ENCODE measurements at regions not wholly inside any gene's neighbourhood (a gene's known extent, or its start where the extent isn't known, plus 50 kb on each side); places are given as distances from the start of the nearest gene placed in this dataset.

GRCh38 chr16:72727565-72727964 is 320.4 kb downstream of the ZFHX3 start (continued):
- no peak for TF ChIP-seq KDM2B (CRISPR knock-in tag; IDR thresholded peaks at IDR 0.05)
- TF ChIP-seq ZNF280B (CRISPR knock-in tag; IDR thresholded peaks at IDR 0.05) = no peak
- TF ChIP-seq SMC3 (conservative IDR thresholded peaks at IDR 0.05; ENCODE audit: insufficient read depth, low read depth, low read length) = no peak

GRCh38 chr16:72725643-72726042 is 322.3 kb downstream of the ZFHX3 start:
- intact Hi-C loops (cut with micrococcal nuclease) = no loop called here
- BruUV-seq (replicated peaks) = no TSS peak
- WGBS (ENCODE audit: insufficient coverage, low coverage, missing lambda C conversion rate) = 4% methylated on average over 2 of the region's 2 CpGs
- Histone ChIP-seq H3K79me2 (ENCODE audit: control insufficient read depth, insufficient read depth, low read length) (no peaks in the 10 kb centered on the region), H4K20me1 (replicated peaks; ENCODE audit: control insufficient read depth, insufficient read depth, low read length) (no peaks in the 10 kb centered on the region), H3K4me2 (ENCODE audit: insufficient read depth, low read length) (no peak overlapping the region), H2AFZ (ENCODE audit: low read depth, low read length) (no peak overlapping the region), H3K4me1 (replicated peaks in 1 of 2; ENCODE audit: control insufficient read depth in 2 of 2, insufficient read depth in 2 of 2, low read length in 2 of 2) (peaks cover 0 to 2% of the 10 kb centered on the region in 2 experiments; a peak in 1 of 5 replicates), H3K9me3 (replicated peaks; ENCODE audit: control insufficient read depth, insufficient read depth, low read depth, low read length) (no peaks in the 10 kb centered on the region), H3K9ac (ENCODE audit: insufficient read depth in 1 of 2, low read depth in 2 of 2, low read length in 2 of 2) (no peak overlapping the region), H3K4me3 (no peak overlapping the region), H3K9me1 (ENCODE audit: control insufficient read depth, insufficient read depth, low read length) (no peaks in the 10 kb centered on the region), H3K27ac (ENCODE audit: extremely low read depth, low read depth, low read length) (no peak overlapping the region), H3K36me3 (ENCODE audit: control insufficient read depth, insufficient read depth, low read length) (no peaks in the 10 kb centered on the region), H3K27me3 (ENCODE audit: control insufficient read depth in 2 of 2, insufficient read depth in 2 of 2, low read length in 2 of 2) (no peaks in the 10 kb centered on the region)
- DNase-seq (ENCODE audit: extremely low read depth in 1 of 4, low spot score in 3 of 4) (no peak), FAIRE-seq (no peak), ATAC-seq (no peak)
- CTCF ChIA-PET (ENCODE audit: low intra/inter-chr PET ratio) = no interaction called here
- TF ChIP-seq DEAF1 (CRISPR knock-in tag; IDR thresholded peaks at IDR 0.05) (no peak), HMG20B (CRISPR knock-in tag; IDR thresholded peaks at IDR 0.05) (no peak), MAX (CRISPR knock-in tag; IDR thresholded peaks at IDR 0.05) (no peak), FOXK2 (conservative IDR thresholded peaks at IDR 0.05 in 1 of 2, IDR thresholded peaks at IDR 0.05 in 1 of 2; ENCODE audit: low read depth in 2 of 2) (no peak), HMGXB4 (CRISPR knock-in tag; IDR thresholded peaks at IDR 0.05) (no peak), PHF21A (IDR thresholded peaks at IDR 0.05; ENCODE audit: borderline replicate concordance, low read depth) (no peak), MED1 (CRISPR knock-in tag; IDR thresholded peaks at IDR 0.05; ENCODE audit: borderline replicate concordance) (no peak)
- POLR2A ChIA-PET = no interaction called here
- in situ Hi-C loops (cut with MboI) = no loop called here

Measured in K562 (cell line).